GM13977 (cell line): ENCODE measurements at regions not wholly inside any gene's neighbourhood (a gene's known extent, or its start where the extent isn't known, plus 50 kb on each side); places are given as distances from the start of the nearest gene placed in this dataset.

ENCODE experiments used
- DNase-seq: peaks from one replicate; pipeline ENCODE4 v3.0.0; 2012; ENCODE audit warnings: low spot score
- in situ Hi-C: fragments of 300-500 bp; cut with MboI; formaldehyde crosslinking; loops from one replicate; pipeline ENCODE4 v1.12.0; 2022; ENCODE audit warnings: low sequenced_read_pairs, low pct_unique_long_range_greater_than_20kb, mixed read lengths, inconsistent platforms; ENCODE audit not compliant: unreplicated experiment
- TF ChIP-seq, protein P1 (sequence below): IDR thresholded peaks from 2 replicates; pipeline ENCODE4 v1.5.1; 2012; ENCODE audit warnings: mild to moderate bottlenecking, control low read depth; ENCODE audit not compliant: insufficient read depth; ENCODE audit errors: extremely low read depth, missing control alignments

DNA sequence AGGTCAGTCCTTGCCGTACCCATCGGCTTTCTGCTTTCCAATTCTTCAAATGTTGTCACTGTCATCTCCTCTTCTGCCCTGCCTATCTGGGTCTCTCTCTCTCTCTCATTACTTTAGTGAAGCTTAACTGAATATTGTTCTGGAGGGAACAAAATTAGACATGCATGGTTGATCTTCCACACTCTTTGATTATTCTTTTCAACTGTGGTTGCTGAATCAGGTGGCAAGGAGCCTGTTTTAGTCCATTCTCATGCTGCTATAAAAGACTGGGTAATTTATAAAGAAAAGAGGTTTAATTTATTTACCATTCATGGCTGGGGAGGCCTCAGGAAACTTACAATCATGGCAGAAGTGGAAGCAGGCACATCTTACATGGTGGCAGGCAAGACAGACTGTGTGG is 157.9 kb downstream of the ARL4C start:
- DNase-seq = no peak
- in situ Hi-C loops = no loop called here
- TF ChIP-seq, protein P1, sequence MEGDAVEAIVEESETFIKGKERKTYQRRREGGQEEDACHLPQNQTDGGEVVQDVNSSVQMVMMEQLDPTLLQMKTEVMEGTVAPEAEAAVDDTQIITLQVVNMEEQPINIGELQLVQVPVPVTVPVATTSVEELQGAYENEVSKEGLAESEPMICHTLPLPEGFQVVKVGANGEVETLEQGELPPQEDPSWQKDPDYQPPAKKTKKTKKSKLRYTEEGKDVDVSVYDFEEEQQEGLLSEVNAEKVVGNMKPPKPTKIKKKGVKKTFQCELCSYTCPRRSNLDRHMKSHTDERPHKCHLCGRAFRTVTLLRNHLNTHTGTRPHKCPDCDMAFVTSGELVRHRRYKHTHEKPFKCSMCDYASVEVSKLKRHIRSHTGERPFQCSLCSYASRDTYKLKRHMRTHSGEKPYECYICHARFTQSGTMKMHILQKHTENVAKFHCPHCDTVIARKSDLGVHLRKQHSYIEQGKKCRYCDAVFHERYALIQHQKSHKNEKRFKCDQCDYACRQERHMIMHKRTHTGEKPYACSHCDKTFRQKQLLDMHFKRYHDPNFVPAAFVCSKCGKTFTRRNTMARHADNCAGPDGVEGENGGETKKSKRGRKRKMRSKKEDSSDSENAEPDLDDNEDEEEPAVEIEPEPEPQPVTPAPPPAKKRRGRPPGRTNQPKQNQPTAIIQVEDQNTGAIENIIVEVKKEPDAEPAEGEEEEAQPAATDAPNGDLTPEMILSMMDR = no peak

DNA sequence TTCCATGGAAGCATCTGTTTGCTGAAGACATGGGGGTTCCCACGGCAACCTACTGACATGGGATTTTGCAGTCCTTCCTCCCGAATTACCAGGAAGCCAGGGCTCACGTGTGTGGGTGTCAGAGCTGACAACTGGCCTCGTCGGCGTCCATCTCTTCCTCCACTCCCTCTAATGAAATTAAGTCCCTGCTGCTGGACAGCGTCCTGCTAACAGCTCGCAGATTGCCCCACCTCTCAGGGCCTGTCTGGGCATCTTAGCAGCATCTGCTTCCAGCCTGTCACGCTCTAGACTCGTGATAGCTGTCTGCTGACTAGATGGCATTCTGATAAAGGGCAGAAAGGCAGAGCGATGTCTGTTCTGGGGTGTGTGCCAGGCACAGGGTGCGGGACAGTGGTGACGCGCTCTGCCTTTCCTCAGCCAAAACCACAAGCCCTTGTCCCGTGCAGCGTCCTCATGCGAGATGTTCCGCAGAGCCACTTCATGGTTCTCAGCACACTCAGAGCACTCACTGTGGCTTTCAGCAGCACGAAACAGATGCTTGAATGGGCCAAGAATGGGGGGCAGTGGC is 161.1 kb downstream of the ARL4C start:
- DNase-seq = no peak
- TF ChIP-seq, protein P1 = no peak
- in situ Hi-C loops = no loop called here

DNA sequence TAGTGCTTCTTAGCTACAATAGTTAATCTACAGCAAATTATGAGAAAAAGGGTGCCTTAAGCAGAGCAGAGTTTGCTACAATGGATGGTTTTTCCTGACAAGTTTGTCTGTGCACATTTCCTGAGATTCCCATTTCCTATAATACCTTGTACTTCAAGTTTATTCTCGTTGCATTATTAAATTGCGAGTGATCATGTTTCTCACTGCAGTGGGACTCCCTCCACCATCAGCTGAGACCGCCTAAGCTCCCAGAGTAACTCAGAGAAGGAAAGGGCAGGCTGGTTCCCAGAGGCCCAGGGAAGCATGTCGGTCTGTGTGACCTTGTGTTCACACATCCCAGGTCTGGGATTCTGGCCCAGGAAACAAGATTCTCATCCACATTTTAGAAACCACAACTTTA is 162.1 kb downstream of the ARL4C start:
- DNase-seq = no peak
- TF ChIP-seq, protein P1 = no peak
- in situ Hi-C loops = no loop called here

DNA sequence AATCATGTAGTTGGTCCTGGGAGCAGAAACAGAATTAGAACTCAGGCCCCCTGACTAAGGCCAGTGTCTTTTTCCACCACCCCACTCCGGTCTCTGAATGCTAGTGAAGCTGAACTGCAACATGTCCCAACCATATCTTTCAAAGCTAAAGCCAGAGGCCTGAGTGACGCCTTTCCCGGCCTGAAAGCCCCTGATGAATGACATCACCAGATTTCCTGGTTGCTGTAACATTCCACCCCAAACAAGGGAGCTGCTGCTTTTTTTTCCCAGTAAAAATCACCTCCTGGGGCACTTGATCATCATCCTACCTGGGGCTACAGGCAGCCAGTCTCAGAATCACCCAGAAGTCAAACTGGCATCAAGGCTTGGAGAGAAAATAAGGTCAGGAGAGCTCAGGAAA is 162.7 kb downstream of the ARL4C start:
- in situ Hi-C loops = no loop called here
- DNase-seq = no peak
- TF ChIP-seq, protein P1 = no peak

DNA sequence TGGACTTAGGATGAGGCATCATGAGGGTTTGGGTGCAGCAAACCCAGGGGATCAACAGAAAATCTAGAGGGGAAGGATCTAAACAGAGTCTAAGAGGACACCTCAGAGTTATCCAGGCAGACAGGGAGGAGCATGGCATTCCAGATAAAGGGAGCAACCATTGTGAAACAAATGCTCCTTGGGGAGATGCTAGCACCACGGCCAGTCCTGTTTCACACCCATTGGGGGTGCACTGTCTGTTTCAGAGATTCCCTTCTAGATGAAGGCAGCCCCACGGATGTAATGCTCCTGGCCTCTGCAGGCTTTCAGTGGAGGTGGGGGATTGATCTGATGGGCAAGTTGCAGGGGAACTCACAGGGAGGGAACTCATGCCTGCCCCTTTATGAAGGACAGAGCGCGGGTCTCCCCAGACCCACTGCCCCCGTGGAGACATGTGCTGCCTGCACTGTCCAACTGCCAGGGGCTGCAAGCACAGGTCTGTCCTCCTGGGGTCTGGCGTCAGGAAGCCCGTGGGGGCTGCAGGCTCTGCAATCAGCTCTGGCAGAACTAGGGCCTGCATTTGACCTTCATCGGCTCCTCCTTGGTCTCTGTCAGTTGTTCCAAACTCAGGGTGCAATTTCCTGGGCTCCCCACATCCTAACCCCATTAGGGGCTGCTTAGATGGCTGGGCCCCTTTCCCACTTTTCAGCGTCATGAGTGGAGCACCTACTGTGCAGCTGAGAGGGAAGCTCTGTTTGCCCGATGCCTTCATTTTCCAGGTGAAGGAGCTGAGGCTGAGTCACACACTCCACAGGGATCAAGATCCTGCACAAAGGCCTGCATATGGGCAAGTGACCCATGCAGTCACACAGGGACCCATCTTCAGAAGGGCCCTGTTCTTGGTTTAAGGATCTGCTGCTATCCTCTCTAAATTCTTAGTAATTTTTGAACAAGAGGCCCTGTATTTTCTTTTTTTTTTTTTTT is 163.4 kb downstream of the ARL4C start:
- TF ChIP-seq, protein P1 = no peak
- DNase-seq = no peak
- in situ Hi-C loops = no loop called here

DNA sequence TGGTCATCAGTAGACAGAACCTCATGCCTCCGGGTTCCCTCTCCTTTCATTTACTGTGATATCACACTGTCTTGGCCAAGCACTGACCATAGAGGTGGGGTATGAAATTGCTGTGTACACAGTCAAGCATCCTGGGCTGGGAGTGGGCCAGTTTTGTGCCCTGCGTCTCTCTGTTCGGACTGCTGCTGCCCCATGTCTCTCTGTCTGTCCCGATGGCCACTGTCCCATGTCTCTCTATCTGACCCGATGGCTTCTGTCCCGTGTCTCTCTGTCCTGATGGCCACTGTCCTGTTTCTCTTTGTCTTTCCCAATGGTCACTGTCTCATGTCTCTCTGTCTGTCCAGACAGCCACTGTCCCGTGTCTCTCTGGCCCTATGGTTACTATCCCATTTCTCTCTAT is 164.9 kb downstream of the ARL4C start:
- in situ Hi-C loops = no loop called here
- no peak for DNase-seq
- TF ChIP-seq, protein P1 = no peak
